ENCODE measurements at regions not wholly inside any gene's neighbourhood (a gene's known extent, or its start where the extent isn't known, plus 50 kb on each side); places are given as distances from the start of the nearest gene placed in this dataset.
A peak's percentile ranks its signal among the peaks of the same experiment; 100 is the strongest.
"Not testable (repeated sequence)": the region's sequence is repeated elsewhere in the genome, so short reads cannot be mapped to it uniquely, and the experiment has no call there.

- DNase-seq = no peak
These were observed 202.6 kb downstream of the TMA16 start for GRCh38 chr4:163697121-163697520.

- DNase-seq = not testable (repeated sequence)
These were observed 205.9 kb downstream of the TMA16 start for GRCh38 chr4:163700383-163700782.

GRCh38 chr4:163701916-163702315 is 207.4 kb downstream of the TMA16 start:
- peak; percentile 60 for DNase-seq

GRCh38 chr4:163702736-163703135 is 208.2 kb downstream of the TMA16 start:
- no peak for DNase-seq

GRCh38 chr4:163703251-163703650 is 208.8 kb downstream of the TMA16 start:
- DNase-seq = no peak

- no peak for DNase-seq
These were observed 213.4 kb downstream of the TMA16 start for GRCh38 chr4:163707873-163708272.

GRCh38 chr4:163709601-163710000 is 215.1 kb downstream of the TMA16 start:
- no peak for DNase-seq

- DNase-seq = no peak
These were observed 215.7 kb downstream of the TMA16 start for GRCh38 chr4:163710158-163710557.

GRCh38 chr4:163724495-163724894 is 230.0 kb downstream of the TMA16 start:
- not testable (repeated sequence) for DNase-seq

- no peak for DNase-seq
These were observed 232.2 kb downstream of the TMA16 start for GRCh38 chr4:163726641-163727040.

GRCh38 chr4:163731071-163731470 is 236.6 kb downstream of the TMA16 start:
- DNase-seq = no peak

- no peak for DNase-seq
These were observed 238.0 kb downstream of the TMA16 start for GRCh38 chr4:163732473-163732872.

- no peak for DNase-seq
These were observed 242.4 kb downstream of the TMA16 start for GRCh38 chr4:163736876-163737275.

- not testable (repeated sequence) for DNase-seq
These were observed 243.4 kb downstream of the TMA16 start for GRCh38 chr4:163737846-163738245.

GRCh38 chr4:163738521-163738920 is 244.0 kb downstream of the TMA16 start:
- DNase-seq = no peak

- DNase-seq = no peak
These were observed 250.4 kb downstream of the TMA16 start for GRCh38 chr4:163744861-163745260.

GRCh38 chr4:163747293-163747692 is 252.8 kb downstream of the TMA16 start:
- DNase-seq = no peak

- no peak for DNase-seq
These were observed 253.4 kb downstream of the TMA16 start for GRCh38 chr4:163747886-163748285.

GRCh38 chr4:163748449-163748848 is 254.0 kb downstream of the TMA16 start:
- DNase-seq = peak; percentile 5

- no peak for DNase-seq
These were observed 260.5 kb downstream of the TMA16 start for GRCh38 chr4:163755013-163755412.

GRCh38 chr4:163757219-163757618 is 262.7 kb downstream of the TMA16 start:
- DNase-seq = no peak

- DNase-seq = no peak
These were observed 263.5 kb downstream of the TMA16 start for GRCh38 chr4:163758032-163758431.

GRCh38 chr4:163762741-163763140 is 268.3 kb downstream of the TMA16 start:
- DNase-seq = no peak

- no peak for DNase-seq
These were observed 270.1 kb downstream of the TMA16 start for GRCh38 chr4:163764569-163764968.

GRCh38 chr4:163768014-163768413 is 273.5 kb downstream of the TMA16 start:
- no peak for DNase-seq

GRCh38 chr4:163772238-163772637 is 277.7 kb downstream of the TMA16 start:
- no peak for DNase-seq

Data from NCI-H1436 treated with DMSO at 0.1 percent for 48 hours (cell line).